Embryonic facial prominence (tissue), 1 donor: ENCODE measurements at regions not wholly inside any gene's neighbourhood (a gene's known extent, or its start where the extent isn't known, plus 50 kb on each side); places are given as distances from the start of the nearest gene placed in this dataset.

Experiments used
- DNase-seq: peaks from one replicate; pipeline ENCODE4 v3.0.0-alpha.2; 2016; ENCODE audit errors: extremely low spot score

DNA sequence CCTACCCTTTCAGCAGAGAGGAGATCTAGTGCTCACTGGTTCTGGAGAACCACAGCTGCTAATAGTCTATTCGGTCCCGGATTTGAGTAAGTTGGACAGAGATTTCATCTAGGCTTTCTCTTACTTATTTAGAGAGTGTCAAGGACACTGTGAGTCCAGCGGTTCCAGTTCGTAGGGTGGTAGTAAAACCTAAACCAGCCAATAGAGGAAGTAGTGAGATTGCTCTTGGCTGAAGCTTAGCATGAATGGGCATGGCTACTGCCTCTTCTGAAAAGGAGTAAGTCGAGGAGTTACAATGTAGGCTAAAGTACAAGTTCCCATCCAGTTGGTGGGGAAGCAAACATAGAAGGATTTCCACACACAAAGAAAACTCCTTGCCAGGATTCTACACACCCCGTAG is 109.6 kb upstream of the MOCS2 start:
- DNase-seq = no peak

GRCh38 chr5:53219610-53220009 is 110.1 kb upstream of the MOCS2 start:
- no peak for DNase-seq

GRCh38 chr5:53233645-53234405 is 124.3 kb upstream of the MOCS2 start:
- DNase-seq = no peak

GRCh38 chr5:53236683-53237082 is 127.1 kb upstream of the MOCS2 start:
- no peak for DNase-seq

DNA sequence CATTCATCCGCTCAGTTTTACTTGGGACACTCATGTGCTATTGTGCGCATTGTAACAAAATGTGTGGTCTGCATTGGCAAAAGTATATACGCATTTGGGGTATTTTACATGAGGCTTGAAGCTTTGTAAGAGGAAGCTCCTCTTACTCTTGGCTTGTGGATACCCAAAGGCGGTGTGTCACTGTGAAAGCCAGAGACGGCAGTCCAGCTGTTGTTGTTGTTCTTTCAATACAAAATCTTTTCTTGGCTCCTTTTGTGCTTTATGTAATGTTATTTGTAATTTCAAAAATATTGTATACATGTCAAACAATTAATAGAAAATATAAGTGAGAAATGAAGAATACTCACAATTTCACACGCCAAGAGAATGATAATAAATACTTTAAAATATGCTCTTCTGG is 128.3 kb upstream of the MOCS2 start:
- DNase-seq = no peak

DNA sequence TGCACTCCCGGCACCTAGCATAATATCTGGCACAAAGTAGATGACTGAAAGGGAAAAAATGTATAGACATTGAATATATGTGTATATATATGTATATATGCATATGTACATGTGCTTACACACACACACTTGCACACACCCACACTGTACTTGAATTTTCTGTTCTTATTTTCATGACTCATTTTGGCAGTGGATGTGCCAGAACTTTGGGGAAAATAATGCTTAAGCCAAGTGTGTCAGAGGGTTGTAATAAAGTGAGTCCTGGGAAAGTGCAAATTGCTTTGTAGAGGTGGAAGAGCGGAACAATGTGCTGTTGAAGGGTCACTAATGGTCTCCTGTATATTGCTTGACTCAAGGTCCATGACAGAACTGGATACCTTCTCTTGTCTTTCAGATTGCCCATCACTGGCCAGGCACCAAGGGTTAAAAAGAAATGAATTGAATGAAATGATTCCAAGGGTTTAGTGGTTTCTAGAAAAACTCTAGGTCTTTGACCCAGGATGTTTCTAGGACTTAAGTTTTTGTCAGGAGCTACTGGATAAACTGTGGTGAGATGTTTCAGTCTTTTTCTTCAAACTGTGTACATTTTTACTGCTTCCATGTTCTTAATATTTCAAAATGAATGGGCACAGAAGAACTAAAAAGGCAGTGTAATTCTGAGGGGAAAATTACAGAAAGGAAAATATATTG is 129.9 kb upstream of the MOCS2 start:
- no peak for DNase-seq

- no peak for DNase-seq
These were observed 131.1 kb upstream of the MOCS2 start for GRCh38 chr5:53240661-53241060.

- DNase-seq = no peak
These were observed 132.0 kb upstream of the MOCS2 start for GRCh38 chr5:53241572-53241971.

GRCh38 chr5:53243403-53243802 is 133.8 kb upstream of the MOCS2 start:
- DNase-seq = no peak

GRCh38 chr5:53246042-53246836 is 136.7 kb upstream of the MOCS2 start:
- no peak for DNase-seq

DNA sequence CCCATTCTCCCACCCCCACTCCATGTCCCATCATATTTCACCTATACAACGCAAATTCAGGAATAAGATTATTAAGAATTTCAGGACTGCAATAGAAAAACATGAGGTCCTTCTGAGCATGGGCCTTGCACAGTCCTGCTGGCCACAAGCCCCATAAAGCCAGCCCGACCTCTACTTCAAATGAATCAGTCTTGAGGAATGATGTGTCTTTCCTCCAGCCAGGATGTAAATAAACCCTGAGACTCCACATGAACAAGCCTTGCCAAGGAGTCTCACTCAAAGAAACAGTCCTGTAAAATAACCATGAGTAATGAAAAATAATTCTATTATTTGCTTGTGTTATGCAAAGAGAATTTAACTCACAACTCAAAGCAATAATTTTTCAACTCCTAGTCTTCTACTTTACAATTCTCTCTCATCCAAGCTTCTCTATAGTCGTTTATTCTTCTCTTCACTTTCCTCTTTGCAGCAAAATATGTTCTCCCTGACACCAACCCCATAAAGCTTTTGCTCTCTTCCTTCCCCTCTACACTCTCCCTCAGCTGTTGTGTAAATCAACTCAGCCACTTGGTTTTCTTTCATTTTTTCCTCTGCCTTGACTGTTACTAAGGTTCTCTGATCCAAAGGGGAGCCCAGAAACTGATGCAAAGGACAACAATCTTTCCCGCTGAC is 140.1 kb upstream of the MOCS2 start:
- no peak for DNase-seq

GRCh38 chr5:53250201-53250550 is 140.6 kb upstream of the MOCS2 start:
- no peak for DNase-seq

DNA sequence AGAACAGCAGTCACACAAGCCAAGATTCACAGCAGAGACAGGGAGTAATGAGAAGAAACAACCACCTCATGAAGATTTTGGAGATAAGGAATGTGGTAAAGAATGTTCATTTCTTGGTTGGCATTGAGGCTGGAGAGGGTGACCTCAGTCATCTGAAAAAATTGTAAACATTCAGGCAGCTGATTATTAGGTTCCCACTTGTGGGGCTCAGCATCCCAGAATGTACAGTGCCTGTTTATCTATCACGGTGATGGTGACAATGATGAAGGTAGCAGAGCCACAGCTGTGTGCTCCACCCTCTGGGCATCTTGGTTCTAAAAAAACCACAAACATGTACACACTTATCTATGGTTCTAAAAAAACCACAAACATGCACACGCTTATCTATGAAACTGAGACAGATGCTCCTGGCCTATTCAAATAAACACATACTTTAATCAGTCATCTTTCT is 143.9 kb upstream of the MOCS2 start:
- no peak for DNase-seq

GRCh38 chr5:53256746-53257145 is 147.2 kb upstream of the MOCS2 start:
- no peak for DNase-seq

DNA sequence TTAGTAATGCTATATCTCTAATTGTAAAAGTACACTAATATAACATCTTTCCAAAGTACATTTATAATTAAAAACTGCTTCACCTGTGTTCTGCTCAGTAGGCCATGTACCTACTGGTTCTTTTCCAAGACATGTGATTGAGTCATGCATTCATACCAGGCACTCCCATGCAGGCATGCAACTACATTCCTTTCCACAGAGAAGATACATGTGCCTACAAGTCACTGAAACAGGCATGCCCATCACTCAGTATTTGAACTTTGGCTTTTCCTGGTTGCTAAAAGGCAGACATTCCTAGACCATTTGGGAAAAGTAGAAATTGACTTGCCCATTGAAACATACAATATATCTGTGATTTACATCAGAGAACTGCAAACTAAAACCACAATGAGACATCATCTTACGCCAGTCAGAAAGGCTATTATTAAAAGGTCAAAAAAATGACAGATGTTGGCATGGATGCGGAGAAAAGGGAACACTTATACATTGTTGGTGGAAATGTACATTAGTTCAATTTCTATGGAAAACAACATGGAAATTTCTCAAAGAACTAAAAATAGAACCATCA is 148.3 kb upstream of the MOCS2 start:
- no peak for DNase-seq

DNA sequence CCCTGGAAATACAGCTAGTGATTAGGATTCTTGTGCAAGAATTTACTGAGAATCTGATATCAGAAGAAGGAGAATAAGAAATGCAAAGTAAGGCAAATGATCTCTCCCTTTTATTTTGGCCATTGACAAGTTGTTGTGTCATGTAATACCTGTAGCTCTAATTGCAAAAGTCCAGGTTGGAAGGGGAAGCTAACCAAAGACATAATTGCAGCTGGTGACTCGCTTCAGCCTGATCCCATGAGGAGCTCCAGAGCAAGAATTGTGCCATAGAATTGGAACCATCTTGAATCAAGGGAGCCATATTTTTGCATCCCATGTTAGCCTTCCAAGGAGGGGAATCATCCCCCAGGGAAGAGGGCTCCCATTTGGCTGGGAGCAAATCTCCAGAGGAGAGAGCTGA is 149.6 kb upstream of the MOCS2 start:
- no peak for DNase-seq

GRCh38 chr5:53260446-53260845 is 150.9 kb upstream of the MOCS2 start:
- DNase-seq = no peak

DNA sequence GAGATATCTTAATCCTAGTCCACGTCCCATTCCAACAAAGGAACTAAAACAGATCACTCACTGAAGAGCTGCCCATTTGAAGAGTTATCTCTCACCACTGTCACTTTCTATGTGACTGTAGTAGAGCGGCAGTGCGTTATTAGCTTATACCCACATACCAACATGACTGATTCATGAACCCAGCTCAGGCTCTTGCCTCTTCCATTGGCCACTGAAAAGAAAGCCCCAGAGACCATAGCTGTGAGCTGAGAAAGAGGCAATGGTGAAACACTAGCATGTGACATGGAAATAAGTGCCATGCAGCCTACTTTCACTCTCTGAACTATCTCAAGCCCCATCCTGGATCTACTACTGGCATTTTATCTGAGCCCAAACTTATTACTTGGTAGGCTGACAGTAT is 151.7 kb upstream of the MOCS2 start:
- DNase-seq = no peak

DNA sequence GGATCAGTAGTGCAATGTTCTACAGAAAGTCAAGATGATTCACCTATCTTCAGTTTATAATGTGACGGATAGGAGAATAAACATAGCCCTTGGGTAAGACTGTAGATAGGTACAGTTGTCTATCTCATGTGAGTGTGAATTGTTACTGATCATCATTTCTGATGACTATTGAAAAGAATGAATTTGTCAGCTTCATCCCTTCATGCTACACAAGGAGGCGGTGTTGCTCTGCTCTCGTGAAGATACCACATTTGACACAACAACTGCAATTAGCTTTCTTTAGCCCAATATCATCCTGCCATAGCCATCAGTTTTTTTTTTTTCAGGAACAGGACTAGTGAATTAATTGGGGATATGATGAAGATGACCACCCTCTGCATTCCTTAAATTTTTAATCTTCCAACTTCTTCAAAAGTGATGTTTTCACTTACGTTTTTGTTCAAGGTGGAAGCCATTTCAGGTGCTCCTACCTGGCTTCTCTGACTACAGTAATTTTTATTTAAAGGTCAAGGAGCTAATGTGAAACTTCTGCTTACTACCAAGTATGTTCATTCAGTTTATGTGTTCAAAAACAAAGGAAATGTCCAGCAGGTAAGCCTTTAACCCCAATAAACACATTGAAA is 152.9 kb upstream of the MOCS2 start:
- no peak for DNase-seq

GRCh38 chr5:53263151-53263550 is 153.6 kb upstream of the MOCS2 start:
- DNase-seq = no peak

- no peak for DNase-seq
These were observed 155.5 kb upstream of the MOCS2 start for GRCh38 chr5:53265043-53265442.
